Cardiac septum (tissue), 1 donor: ENCODE measurements at regions not wholly inside any gene's neighbourhood (a gene's known extent, or its start where the extent isn't known, plus 50 kb on each side); places are given as distances from the start of the nearest gene placed in this dataset.

Experiments
- DNase-seq: peaks from one replicate; pipeline ENCODE4 v3.0.0-alpha.2; 2020; ENCODE audit warnings: low spot score
- intact Hi-C: fragments of 100-400 bp; cut with DNase I; formaldehyde crosslinking; loops from one replicate; pipeline ENCODE4 v1.14.0; 2022
- donor health status: DM: no; HTN: no; CAD: no.

DNA sequence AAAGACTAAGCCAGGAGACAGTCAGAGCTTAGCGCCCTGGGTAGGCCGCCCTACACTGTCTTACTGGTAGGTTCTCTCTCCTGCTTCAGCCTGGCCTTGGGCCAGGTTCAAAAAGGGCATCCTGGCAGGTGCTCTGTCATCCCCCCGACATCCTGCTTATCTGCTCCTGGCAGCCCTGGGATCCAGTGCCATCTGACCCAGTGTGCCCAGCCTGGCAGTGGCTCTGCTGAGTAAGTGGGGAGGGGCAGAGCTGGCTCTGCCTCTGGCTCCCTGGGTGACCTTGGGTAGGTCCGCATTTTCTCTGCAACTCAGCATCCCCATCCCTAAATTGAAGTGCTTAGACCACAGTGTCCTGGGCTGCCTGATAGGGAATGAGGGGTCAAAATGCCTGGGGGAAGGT, 549.9 kb downstream of the PTPRU start:
- intact Hi-C loops, result no loop called here

DNA sequence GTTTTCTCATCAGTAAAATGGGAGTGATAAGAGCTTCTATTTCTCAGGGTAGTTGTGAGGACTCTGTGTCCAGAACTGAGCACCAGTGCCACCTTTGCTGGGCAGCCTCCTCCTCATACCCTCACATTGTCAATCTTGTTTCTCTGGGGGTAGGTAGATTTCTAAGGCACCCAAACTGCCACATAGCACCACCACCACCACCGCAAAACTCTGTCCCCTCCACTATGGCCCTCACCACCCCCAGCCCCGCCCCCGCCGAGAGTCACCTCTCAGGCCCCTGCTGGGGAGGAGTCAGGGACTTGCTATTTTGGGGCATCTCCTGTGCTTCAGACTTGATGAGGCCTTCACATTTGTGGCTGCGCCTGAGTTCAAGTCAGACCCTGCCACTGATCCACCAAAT, 549.2 kb downstream of the PTPRU start:
- no peak for DNase-seq
- intact Hi-C loops, result no loop called here

More for the DNA sequence above, 549.9 kb downstream of the PTPRU start:
- no peak for DNase-seq

DNA sequence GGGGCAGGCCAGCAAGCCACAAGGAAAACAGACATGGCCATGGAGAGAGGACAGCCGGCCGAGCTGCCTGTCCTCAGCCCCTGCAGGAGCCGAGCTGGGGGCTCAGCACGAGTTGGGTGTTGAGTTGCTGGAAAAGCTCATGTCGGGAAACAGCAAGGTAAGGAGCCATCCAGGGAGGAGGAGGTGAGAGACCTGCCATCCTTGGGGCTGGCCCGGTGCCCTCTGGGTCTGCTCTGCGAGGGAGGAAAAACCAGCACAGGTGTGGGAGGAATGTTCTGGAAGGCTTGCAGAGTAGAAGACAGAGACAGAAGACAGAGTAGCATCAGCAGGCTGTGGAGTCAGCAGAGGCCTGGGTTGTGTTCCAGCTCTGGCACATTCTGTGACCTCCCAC, 548.8 kb downstream of the PTPRU start:
- no peak for DNase-seq
- intact Hi-C loops, result no loop called here

DNA sequence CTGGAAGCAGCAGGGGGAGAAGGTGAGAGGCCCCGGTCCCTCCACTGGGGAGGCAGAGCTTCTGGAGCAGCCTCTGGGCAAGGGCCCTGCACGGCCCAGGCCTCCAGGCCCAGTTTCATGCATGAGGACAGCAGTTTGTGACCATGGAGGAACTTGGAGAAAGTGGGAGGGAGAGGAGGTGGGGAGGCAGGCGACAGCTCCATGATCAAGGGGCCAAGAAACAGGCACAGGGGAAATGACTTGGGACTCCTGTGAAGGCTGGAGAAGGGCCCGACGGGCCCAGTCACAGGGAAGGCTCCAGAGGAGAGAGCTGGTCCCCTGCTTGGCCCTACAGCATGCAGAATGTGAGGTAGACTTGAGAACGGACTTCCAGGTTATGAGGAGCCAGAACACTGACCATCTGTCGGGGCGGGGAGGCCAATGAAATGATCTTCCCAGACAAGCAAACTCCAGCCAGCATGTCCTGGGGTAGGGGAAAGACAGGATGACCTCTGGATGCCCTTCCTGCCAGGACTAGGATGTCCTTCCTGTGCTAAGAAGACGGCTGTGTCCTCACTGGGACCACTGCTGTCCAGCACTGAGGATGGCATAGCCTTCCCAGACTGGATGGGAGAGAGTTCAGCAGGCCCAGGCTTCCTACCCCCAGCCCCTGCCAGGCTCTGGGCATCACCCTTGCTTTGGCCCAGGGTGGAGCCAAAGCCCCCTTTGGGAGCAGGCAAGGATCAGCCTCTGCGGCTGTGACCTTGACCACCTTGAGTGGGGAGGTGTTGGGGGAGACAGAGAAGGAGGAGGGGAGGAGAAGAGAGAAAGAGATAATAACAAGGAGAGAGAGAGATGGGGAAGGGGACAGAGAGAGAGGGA, 548.2 kb downstream of the PTPRU start:
- no peak for DNase-seq
- intact Hi-C loops, result no loop called here

DNA sequence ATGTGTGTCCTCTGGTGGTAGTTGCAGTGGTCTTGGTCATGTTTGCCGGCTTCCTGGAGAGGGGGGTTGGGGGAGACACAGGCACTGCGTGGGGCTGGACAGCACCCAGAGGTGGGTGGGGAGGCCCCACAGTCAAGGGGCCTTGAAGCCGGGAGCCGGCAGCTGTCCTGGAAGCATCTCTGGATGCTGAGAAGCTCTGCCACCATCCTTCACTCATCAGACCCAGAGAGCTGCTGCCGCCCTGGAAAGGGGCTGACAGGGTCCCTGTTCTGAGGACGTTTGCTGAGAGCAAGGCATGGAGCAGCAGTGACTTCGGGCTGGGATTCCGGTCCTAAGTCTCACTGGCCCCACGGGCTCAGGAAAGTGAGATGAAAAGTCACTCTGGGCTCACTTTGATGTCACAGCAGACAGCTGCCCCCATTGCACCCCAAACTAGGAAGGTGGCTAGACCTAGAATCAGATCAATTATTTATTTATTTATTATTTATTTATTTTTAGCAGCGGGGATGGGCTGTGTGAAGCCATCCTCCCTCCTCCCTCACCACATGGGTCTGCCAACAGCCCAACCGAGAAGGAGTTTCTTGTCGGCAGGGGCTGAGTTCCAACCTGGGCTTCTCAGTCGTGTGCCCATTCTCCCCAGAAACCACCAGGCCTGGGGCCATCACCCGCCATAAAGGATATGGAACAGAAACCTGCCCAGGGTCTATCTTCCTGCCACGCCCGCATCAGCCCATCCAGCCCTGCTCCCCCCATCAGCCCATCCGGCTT, 547.4 kb downstream of the PTPRU start:
- intact Hi-C loops, result no loop called here
- no peak for DNase-seq

DNA sequence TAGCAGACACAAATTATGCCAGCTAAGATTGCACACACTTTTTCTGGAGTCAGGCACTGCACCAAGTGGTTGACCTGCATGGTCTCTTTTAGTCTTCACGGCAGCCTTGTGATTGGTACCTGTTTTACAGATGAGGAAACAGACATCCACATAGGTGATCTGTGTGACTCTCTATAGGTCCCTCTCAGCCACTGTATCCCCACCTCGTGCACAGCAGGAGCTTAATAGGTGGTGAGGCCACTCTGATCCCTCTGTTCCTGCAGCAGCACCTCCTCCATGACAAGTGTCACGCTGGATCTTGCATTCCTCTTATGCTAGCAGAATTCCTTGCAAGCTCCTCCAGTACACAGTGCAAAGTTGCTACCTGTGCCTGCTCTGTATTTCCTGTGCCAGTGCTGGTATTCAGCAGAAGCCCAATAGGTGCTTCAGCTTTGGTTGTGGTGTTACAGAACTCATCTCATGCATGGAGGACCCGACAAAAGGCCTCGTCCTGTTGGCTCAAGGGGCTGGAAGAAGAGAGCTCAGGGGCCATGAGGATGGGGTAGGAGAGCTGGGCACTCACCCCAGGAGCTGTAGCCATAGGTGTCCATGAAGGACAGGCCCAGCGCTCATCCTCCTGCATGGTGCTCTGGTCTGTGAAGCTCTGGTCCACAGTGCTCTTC, 546.7 kb downstream of the PTPRU start:
- intact Hi-C loops, result no loop called here
- no peak for DNase-seq

DNA sequence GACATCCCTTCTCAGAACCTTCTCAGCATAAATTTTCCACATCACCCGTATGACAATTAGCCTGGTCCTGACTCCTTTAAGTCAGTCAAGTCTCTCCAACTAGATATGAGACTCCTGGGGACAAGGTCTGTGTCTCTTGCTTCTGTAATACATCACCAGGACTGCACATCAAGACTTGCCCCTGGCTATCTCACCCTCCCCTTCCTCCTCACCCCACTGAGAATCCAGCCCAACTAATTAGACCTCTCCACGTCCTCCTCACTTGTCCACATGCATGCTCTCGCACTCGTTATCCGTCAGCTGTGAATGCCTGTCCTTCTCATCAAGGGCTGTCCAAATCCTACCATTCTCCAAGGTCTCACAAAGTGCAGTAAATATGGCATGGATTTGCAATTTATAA, 542.8 kb downstream of the PTPRU start:
- intact Hi-C loops, result no loop called here
- DNase-seq, result peak; percentile 60

DNA sequence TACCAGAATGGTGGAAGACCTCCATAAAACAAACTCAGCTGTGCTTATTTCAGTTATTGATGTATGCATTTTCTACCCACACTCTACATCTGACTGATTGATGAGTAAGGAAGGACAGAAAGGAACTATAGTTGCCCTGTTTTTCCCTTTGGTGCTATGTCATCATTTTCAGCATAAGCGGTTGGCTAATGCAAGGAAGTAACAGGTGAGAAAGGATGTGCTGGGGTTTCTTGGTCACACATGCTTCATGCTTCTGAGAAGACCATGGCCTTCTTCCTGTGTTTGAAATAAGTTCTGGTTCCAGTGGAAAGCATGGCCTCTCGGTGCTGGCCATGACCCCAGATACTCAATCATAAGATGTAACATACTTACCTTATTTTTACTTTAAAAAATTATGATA, 541.2 kb downstream of the PTPRU start:
- intact Hi-C loops, result no loop called here

DNA sequence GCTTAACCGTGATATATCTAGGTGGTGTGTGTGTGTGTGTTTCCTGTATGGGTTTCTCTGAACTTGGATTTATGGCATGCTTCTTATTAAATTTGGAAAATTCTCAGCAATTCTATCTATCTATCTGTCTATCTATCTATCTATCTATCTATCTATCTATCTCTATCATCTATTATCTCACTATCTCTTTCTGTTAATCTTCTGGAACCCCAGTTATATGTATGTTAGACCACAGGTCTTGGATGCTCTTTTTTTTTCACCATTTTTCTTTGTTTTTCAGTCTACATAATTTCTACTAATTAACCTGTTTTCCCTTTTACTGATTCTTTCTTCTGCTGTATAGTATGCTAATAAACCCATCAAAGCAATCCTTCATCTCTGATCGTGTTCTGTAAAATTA, 538.0 kb downstream of the PTPRU start:
- no peak for DNase-seq
- intact Hi-C loops, result no loop called here

More for the DNA sequence above, 541.2 kb downstream of the PTPRU start:
- no peak for DNase-seq

DNA sequence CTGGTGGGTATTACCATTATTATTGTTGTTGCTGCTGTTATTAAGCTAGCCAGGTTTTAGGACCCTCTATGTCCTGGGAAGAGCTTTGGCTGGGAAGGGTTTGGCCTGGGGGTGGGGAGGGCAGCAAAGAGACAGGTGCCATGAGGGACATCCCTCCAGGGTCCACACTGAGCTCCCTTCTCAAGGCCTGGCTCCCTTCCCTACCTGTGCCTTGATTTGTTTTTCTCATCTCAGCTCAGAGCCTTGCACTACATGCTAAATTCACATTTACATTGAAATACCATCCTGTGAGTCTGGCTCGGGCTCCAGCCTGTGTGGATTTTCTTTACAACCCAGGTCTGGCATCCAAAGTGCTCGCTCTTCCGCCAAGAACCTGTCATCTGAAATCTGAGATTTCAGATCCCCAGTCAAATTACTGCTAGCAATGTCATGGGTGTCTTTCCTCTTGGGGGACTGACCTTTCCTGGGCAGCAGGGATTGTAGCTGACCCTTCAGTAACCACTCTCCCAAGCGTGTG, 536.3 kb downstream of the PTPRU start:
- intact Hi-C loops, result no loop called here
- DNase-seq, result no peak

DNA sequence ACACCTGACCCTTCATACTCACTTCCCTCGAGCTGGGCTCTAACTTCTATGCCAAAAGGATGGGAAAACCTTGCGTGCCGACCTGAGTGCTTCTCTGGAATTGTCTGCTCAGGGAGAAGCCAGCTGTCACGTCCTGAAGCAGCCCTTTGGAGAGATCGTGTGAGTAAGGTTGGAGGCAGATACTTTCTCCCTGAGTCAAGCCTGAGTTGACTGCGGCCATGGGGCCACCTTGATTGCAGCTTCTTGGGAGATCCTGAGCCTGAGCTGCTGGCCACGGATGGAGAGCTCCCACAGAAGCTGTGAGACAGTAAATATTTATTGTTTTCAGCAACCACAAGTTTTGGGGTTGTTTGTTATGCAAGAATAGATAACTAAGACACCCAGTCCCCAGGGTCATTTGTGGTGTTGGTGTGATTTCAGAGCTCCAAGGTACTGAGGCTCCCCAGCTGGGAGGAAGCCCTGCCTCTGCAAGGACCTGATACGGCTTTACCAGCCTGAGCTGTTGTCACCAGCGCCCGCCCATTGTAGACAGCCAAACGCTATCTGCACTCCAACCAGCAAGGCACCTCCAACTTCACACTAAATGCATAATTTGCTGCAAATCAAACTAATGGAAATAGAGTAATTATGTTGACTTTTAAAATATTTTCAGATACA, 531.6 kb downstream of the PTPRU start:
- DNase-seq, result no peak
- intact Hi-C loops, result no loop called here

DNA sequence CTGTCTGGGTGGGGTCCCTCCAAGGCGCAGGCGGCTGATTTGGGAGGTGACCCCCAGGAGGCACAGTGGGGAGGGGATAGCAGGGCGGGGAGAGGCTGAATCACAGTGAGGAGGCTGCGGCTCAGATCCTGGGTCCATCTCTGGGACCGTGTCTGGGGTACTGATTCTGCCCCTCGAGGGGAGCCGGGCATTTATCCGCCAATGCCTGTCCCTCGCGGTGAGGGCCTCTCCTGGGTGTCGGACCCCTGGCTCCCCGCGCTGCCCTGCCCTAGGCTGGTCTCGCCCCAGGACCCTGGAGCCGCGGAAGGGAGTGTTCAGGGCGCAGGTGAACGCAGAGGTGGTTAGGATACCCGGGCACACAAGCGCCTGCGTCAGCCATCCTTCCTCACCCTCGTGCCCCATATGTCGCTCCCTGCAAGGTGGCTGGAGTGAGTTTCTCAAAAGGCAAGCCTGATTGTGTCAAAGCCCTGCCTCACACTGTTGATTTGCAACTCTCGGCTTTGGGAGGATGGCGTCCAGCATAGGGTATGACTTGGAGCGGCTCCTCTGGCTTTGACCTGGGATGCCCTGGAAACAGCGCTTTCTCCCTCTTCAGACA, 530.9 kb downstream of the PTPRU start:
- no peak for DNase-seq
- intact Hi-C loops, result no loop called here

DNA sequence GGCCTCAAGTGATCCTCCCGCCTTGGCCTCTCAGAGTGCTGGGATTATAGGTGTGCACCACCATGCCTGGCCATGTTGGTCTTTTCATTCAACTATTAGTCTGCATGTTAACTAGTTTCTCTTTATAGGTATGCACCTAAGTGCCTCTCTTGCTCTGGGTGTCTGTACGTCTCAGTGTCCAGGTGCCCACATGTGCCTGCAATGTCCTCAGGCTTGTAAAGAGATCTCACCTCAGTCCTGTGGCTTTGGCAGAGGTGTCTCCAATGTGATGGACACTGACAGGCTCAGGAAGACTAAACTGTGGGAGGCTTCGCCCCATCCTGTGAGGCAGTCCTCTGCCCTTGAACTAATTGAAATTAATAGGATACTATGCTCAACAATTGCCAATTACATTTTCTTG, 526.3 kb downstream of the PTPRU start:
- DNase-seq, result no peak
- intact Hi-C loops, result no loop called here

DNA sequence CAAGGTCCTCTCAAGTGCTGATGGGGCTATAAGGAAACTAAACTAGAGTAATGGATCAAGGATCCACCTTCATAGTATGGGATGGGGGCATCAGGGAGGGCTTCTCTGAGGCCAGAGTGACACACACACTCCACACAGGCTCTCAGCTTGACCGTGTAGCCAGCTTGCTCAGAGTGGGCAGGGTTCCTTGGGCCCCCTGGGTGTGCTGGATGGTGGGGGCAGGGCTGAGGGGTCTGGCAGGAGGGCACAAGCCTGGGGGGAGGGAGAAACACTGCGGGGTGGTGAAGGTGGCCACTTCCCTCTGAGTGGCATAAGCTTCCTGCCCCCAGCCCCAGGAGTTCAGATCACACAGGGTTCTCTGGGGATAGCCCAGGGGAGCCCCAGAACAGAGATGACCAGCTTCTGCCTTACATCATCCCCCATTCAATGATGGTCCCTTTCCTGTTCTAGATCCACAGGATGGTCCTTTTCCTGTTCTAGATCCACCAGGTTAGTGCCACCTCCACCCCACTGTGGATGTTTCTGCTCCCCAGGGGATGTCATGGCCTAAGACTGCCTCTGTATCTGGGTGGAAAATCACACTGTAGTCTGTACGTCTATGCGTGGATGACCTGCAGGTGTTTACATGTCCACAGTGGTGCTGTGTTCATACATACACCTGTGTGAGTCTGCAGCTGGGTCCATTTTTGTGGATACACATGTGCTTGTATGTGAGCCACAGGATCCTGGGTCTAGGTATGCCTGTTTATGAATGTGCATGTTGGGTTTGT, 525.0 kb downstream of the PTPRU start:
- no peak for DNase-seq
- intact Hi-C loops, result no loop called here

DNA sequence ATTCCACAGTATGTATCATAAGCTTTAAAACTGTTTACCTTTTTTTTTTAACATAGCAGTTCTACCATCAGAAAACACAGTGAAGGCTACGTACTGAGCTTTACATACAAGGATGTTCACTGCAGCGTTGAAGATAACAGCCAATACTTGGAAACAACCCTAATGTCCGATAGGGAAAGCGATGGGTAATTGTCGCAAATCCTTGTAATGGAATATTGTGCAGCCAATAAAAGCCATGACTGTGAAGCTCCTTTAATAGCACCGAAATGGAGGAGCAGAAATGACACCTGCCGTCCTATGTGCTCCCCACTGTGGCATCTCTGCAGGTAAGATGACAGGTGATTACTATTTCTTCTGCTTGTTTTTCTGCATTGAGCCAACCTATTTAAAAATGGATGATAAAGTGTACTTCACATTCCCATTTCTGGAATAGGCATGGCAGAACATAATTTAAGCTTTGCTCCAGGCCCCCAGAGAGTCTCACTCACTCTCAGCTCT, 523.8 kb downstream of the PTPRU start:
- no peak for DNase-seq
- intact Hi-C loops, result no loop called here

DNA sequence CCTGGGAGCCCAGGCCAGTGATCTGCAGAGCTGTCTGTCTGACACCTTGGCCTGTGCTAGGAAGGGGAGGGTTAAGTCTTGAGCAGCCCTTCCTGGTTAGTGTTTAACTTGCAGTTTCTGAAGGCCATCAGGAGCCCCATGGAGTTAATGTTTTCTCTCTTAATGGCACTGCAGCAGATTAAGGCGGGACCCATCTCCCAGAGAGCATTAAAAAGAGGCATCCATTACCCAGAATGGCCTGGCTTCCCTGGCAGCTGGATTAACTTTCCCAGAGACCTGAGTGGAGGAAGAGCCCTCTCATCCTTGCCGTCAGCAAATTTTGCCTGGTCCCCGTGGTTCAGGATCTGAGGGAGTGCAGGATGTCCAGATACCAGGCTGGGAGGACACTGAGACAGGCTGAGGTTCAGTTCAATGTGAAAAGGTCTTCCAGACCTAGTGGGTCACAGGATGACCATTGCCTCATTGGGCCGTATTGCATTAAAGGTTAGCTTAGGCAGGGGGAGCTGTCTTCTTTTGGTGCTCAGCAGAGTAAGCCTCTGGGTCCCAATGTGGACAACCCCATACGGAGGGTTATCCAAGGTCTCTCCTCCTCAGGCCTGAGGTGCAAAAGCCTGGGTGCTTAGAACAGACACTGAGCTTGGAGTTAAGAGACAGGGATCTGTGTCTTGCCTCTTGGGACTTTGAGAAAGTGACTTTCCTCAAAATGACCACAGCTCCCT, 522.6 kb downstream of the PTPRU start:
- DNase-seq, result no peak
- intact Hi-C loops, result no loop called here

DNA sequence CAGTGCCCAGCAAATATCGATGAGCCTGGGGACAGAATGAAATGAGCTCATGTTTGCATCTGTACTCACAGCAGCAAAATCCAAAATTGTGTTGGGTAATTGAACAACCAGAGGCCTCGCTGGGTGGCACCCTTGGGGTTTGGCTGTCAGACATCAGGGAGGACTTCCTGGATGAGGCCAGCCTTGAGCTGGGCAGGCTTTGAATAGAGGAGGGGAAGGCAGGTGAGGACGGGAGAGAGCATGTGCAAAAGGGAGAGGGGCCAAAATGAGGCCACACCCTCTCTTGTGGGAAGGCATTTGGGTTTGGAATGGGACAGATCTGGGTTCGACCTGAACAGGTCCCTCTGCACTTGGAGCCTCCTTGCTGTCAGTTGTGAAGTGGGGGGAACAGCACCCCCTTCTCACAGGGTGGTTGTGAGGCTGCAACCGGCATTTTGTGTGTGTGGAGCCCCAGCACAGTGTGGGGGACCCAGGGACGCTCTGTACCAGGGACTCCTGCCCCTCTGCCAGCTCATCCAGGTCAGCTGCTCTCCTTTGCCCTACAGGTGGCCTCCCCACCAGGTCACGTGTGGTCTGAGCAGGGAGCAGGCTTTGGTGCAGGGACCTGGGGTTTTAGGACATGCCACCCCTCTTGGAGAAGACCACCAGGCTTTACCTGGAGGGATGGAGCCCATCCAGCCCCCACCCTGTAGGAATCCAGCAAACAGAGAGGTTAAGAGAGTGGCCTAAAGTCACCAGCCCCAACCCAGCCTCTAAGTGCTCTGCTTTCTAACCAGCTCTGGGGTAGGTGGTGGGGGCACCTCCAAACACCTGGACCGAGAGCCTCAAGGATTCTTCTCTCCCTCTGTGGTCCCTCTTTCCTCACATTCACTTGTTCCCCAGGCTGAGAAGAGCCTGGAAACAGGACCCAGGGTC, 521.8 kb downstream of the PTPRU start:
- intact Hi-C loops, result no loop called here
- DNase-seq, result no peak
